GM19035 (cell line): ENCODE measurements at regions not wholly inside any gene's neighbourhood (a gene's known extent, or its start where the extent isn't known, plus 50 kb on each side); places are given as distances from the start of the nearest gene placed in this dataset.
"Not testable (repeated sequence)": the region's sequence is repeated elsewhere in the genome, so short reads cannot be mapped to it uniquely, and the experiment has no call there.

Source experiments
- ATAC-seq: cut with Tn5 transposase; IDR thresholded peaks from one replicate; pipeline ENCODE4 v1.9.1; 2021; ENCODE audit not compliant: unreplicated experiment

- ATAC-seq: no peak
These were observed 157.8 kb upstream of the PRR16 start for GRCh38 chr5:120306303-120306702.

- no peak for ATAC-seq
These were observed 149.9 kb upstream of the PRR16 start for GRCh38 chr5:120314191-120314590.

GRCh38 chr5:120320626-120321025, 143.5 kb upstream of the PRR16 start:
- no peak for ATAC-seq

GRCh38 chr5:120326651-120327050, 137.4 kb upstream of the PRR16 start:
- ATAC-seq: no peak

GRCh38 chr5:120327180-120327579, 136.9 kb upstream of the PRR16 start:
- no peak for ATAC-seq

GRCh38 chr5:120329095-120329494, 135.0 kb upstream of the PRR16 start:
- no peak for ATAC-seq

- ATAC-seq: no peak
These were observed 133.5 kb upstream of the PRR16 start for GRCh38 chr5:120330558-120330957.

GRCh38 chr5:120344181-120344580, 119.9 kb upstream of the PRR16 start:
- no peak for ATAC-seq

- no peak for ATAC-seq
These were observed 118.2 kb upstream of the PRR16 start for GRCh38 chr5:120345947-120346346.

GRCh38 chr5:120351071-120351470, 113.0 kb upstream of the PRR16 start:
- not testable (repeated sequence) for ATAC-seq

- no peak for ATAC-seq
These were observed 110.0 kb upstream of the PRR16 start for GRCh38 chr5:120354126-120354525.

GRCh38 chr5:120358949-120359348, 105.2 kb upstream of the PRR16 start:
- ATAC-seq: no peak

- no peak for ATAC-seq
These were observed 102.2 kb upstream of the PRR16 start for GRCh38 chr5:120361941-120362340.

GRCh38 chr5:120362426-120362825, 101.7 kb upstream of the PRR16 start:
- no peak for ATAC-seq

- no peak for ATAC-seq
These were observed 98.2 kb upstream of the PRR16 start for GRCh38 chr5:120365656-120366446.

- ATAC-seq: no peak
These were observed 96.0 kb upstream of the PRR16 start for GRCh38 chr5:120367896-120368634.

- no peak for ATAC-seq
These were observed 95.0 kb upstream of the PRR16 start for GRCh38 chr5:120368923-120369715.

- no peak for ATAC-seq
These were observed 91.2 kb upstream of the PRR16 start for GRCh38 chr5:120372899-120373298.

- ATAC-seq: no peak
These were observed 88.9 kb upstream of the PRR16 start for GRCh38 chr5:120375248-120375647.

- ATAC-seq: no peak
These were observed 83.5 kb upstream of the PRR16 start for GRCh38 chr5:120380644-120381043.

GRCh38 chr5:120382833-120383232, 81.3 kb upstream of the PRR16 start:
- no peak for ATAC-seq

GRCh38 chr5:120386981-120387380, 77.1 kb upstream of the PRR16 start:
- ATAC-seq: no peak
